HUDEP-2 (cell line): ENCODE measurements at regions not wholly inside any gene's neighbourhood (a gene's known extent, or its start where the extent isn't known, plus 50 kb on each side); places are given as distances from the start of the nearest gene placed in this dataset.

Experiments
- DNase-seq, 76 experiments: peaks; one replicate each; lab custom pipeline; 2025; ENCODE audit not compliant: unreplicated experiment in 76 of 76; lab: John Stamatoyannopoulos, UW

GRCh38 chr7:142351145-142351544 lies 93.3 kb upstream of the PRSS58 start:
- no peak for DNase-seq

- no peak for DNase-seq
Observed at GRCh38 chr7:142349670-142350405, 92.0 kb upstream of the PRSS58 start.

- DNase-seq: no peak
Observed at GRCh38 chr7:142348921-142349405, 91.1 kb upstream of the PRSS58 start.

GRCh38 chr7:142348100-142348499 lies 90.2 kb upstream of the PRSS58 start:
- no peak for DNase-seq

GRCh38 chr7:142347091-142347490 lies 89.2 kb upstream of the PRSS58 start:
- DNase-seq: no peak

GRCh38 chr7:142345811-142346210 lies 88.0 kb upstream of the PRSS58 start:
- DNase-seq: no peak

GRCh38 chr7:142338633-142339501 lies 81.0 kb upstream of the PRSS58 start:
- DNase-seq: peak in 8 of 76 experiments; percentile 4 to 53 (median 20)

GRCh38 chr7:142337054-142338001 lies 79.5 kb upstream of the PRSS58 start:
- DNase-seq: no peak

- DNase-seq: no peak
Observed at GRCh38 chr7:142334806-142335205, 76.9 kb upstream of the PRSS58 start.

GRCh38 chr7:142334236-142334635 lies 76.4 kb upstream of the PRSS58 start:
- DNase-seq: no peak

GRCh38 chr7:142332421-142332820 lies 74.6 kb upstream of the PRSS58 start:
- no peak for DNase-seq

GRCh38 chr7:142331941-142332340 lies 74.1 kb upstream of the PRSS58 start:
- no peak for DNase-seq

- no peak for DNase-seq
Observed at GRCh38 chr7:142329062-142329790, 71.4 kb upstream of the PRSS58 start.

- DNase-seq: no peak
Observed at GRCh38 chr7:142328551-142328950, 70.7 kb upstream of the PRSS58 start.

GRCh38 chr7:142327628-142328405 lies 70.0 kb upstream of the PRSS58 start:
- no peak for DNase-seq

- peak in 17 of 76 experiments; percentile 1 to 39 (median 7) for DNase-seq
Observed at GRCh38 chr7:142323706-142324105, 65.8 kb upstream of the PRSS58 start.

GRCh38 chr7:142321391-142321790 lies 63.5 kb upstream of the PRSS58 start:
- no peak for DNase-seq

GRCh38 chr7:142320883-142321282 lies 63.0 kb upstream of the PRSS58 start:
- DNase-seq: no peak

GRCh38 chr7:142319970-142320369 lies 62.1 kb upstream of the PRSS58 start:
- DNase-seq: peak in 2 of 76 experiments; percentile 7
